ENCODE measurements at regions not wholly inside any gene's neighbourhood (a gene's known extent, or its start where the extent isn't known, plus 50 kb on each side); places are given as distances from the start of the nearest gene placed in this dataset.

GRCh38 chr5:26649000-26649399 is 389.4 kb downstream of the CDH9 start:
- Histone ChIP-seq H3K9ac (ENCODE audit: insufficient read length, low read depth) (no peak overlapping the region), H3K27me3 (ENCODE audit: insufficient read depth, insufficient read length) (no peaks in the 10 kb centered on the region), H3K4me1 (ENCODE audit: insufficient read depth, insufficient read length) (no peaks in the 10 kb centered on the region), H3K9me3 (ENCODE audit: insufficient read depth, low read length) (no peaks in the 10 kb centered on the region; the same call in 1 of the 2 replicates), H3K4me3 (ENCODE audit: insufficient read length, low read depth) (no peak overlapping the region), H3K36me3 (ENCODE audit: insufficient read depth, insufficient read length, low read length) (no peaks in the 10 kb centered on the region)
- DNase-seq (ENCODE audit: low read depth, low spot score) = no peak
- TF ChIP-seq ZNF274 (IDR thresholded peaks at IDR 0.05; ENCODE audit: low read depth, low read length) = no peak
- no peak for TF ChIP-seq YY1 (IDR thresholded peaks at IDR 0.05; ENCODE audit: insufficient read depth, insufficient read length)
- no peak for TF ChIP-seq SUZ12 (IDR thresholded peaks at IDR 0.05; ENCODE audit: extremely low read depth, insufficient read depth, insufficient read length)

- no peaks in the 10 kb centered on the region for H3K36me3 ChIP-seq (ENCODE audit: insufficient read depth, insufficient read length, low read length)
- no peaks in the 10 kb centered on the region for H3K27me3 ChIP-seq (ENCODE audit: insufficient read depth, insufficient read length)
- TF ChIP-seq YY1 (IDR thresholded peaks at IDR 0.05; ENCODE audit: insufficient read depth, insufficient read length) = no peak
- no peak for TF ChIP-seq ZNF274 (IDR thresholded peaks at IDR 0.05; ENCODE audit: low read depth, low read length)
- TF ChIP-seq SUZ12 (IDR thresholded peaks at IDR 0.05; ENCODE audit: extremely low read depth, insufficient read depth, insufficient read length) = no peak
- no peak overlapping the region for H3K4me3 ChIP-seq (ENCODE audit: insufficient read length, low read depth)
- H3K4me1 ChIP-seq (ENCODE audit: insufficient read depth, insufficient read length) = no peaks in the 10 kb centered on the region
- no peak overlapping the region for H3K9ac ChIP-seq (ENCODE audit: insufficient read length, low read depth)
- no peaks in the 10 kb centered on the region; the same call in 1 of the 2 replicates for H3K9me3 ChIP-seq (ENCODE audit: insufficient read depth, low read length)
- no peak for DNase-seq (ENCODE audit: low read depth, low spot score)
Observed at GRCh38 chr5:26647781-26648180, 390.6 kb downstream of the CDH9 start.

GRCh38 chr5:26645659-26646058 is 392.7 kb downstream of the CDH9 start:
- Histone ChIP-seq H3K4me1 (ENCODE audit: insufficient read depth, insufficient read length) (no peaks in the 10 kb centered on the region), H3K36me3 (ENCODE audit: insufficient read depth, insufficient read length, low read length) (no peaks in the 10 kb centered on the region), H3K9ac (ENCODE audit: insufficient read length, low read depth) (no peak overlapping the region), H3K9me3 (ENCODE audit: insufficient read depth, low read length) (no peaks in the 10 kb centered on the region), H3K27me3 (ENCODE audit: insufficient read depth, insufficient read length) (no peaks in the 10 kb centered on the region), H3K4me3 (ENCODE audit: insufficient read length, low read depth) (no peak overlapping the region)
- no peak for DNase-seq (ENCODE audit: low read depth, low spot score)
- TF ChIP-seq ZNF274 (IDR thresholded peaks at IDR 0.05; ENCODE audit: low read depth, low read length) = no peak
- no peak for TF ChIP-seq SUZ12 (IDR thresholded peaks at IDR 0.05; ENCODE audit: extremely low read depth, insufficient read depth, insufficient read length)
- no peak for TF ChIP-seq YY1 (IDR thresholded peaks at IDR 0.05; ENCODE audit: insufficient read depth, insufficient read length)

- Histone ChIP-seq H3K9me3 (ENCODE audit: insufficient read depth, low read length) (no peaks in the 10 kb centered on the region), H3K9ac (ENCODE audit: insufficient read length, low read depth) (no peak overlapping the region), H3K4me1 (ENCODE audit: insufficient read depth, insufficient read length) (no peaks in the 10 kb centered on the region), H3K36me3 (ENCODE audit: insufficient read depth, insufficient read length, low read length) (no peaks in the 10 kb centered on the region), H3K4me3 (ENCODE audit: insufficient read length, low read depth) (no peak overlapping the region), H3K27me3 (ENCODE audit: insufficient read depth, insufficient read length) (no peaks in the 10 kb centered on the region)
- no peak for DNase-seq (ENCODE audit: low read depth, low spot score)
- TF ChIP-seq YY1 (IDR thresholded peaks at IDR 0.05; ENCODE audit: insufficient read depth, insufficient read length) (no peak), SUZ12 (IDR thresholded peaks at IDR 0.05; ENCODE audit: extremely low read depth, insufficient read depth, insufficient read length) (no peak), ZNF274 (IDR thresholded peaks at IDR 0.05; ENCODE audit: low read depth, low read length) (no peak)
Observed at GRCh38 chr5:26641492-26641891, 396.9 kb downstream of the CDH9 start.

- DNase-seq (ENCODE audit: low read depth, low spot score) = no peak
- no peak overlapping the region for H3K9ac ChIP-seq (ENCODE audit: insufficient read length, low read depth)
- H3K9me3 ChIP-seq (ENCODE audit: insufficient read depth, low read length) = no peaks in the 10 kb centered on the region
- no peaks in the 10 kb centered on the region for H3K36me3 ChIP-seq (ENCODE audit: insufficient read depth, insufficient read length, low read length)
- H3K4me1 ChIP-seq (ENCODE audit: insufficient read depth, insufficient read length) = no peaks in the 10 kb centered on the region
- no peaks in the 10 kb centered on the region for H3K27me3 ChIP-seq (ENCODE audit: insufficient read depth, insufficient read length)
- no peak overlapping the region for H3K4me3 ChIP-seq (ENCODE audit: insufficient read length, low read depth)
- TF ChIP-seq SUZ12 (IDR thresholded peaks at IDR 0.05; ENCODE audit: extremely low read depth, insufficient read depth, insufficient read length) = no peak
- TF ChIP-seq YY1 (IDR thresholded peaks at IDR 0.05; ENCODE audit: insufficient read depth, insufficient read length) = no peak
- TF ChIP-seq ZNF274 (IDR thresholded peaks at IDR 0.05; ENCODE audit: low read depth, low read length) = no peak
Observed at GRCh38 chr5:26625099-26625498, 413.3 kb downstream of the CDH9 start.

GRCh38 chr5:26622947-26623346 is 415.4 kb downstream of the CDH9 start:
- no peak for TF ChIP-seq SUZ12 (IDR thresholded peaks at IDR 0.05; ENCODE audit: extremely low read depth, insufficient read depth, insufficient read length)
- no peak for DNase-seq (ENCODE audit: low read depth, low spot score)
- Histone ChIP-seq H3K4me1 (ENCODE audit: insufficient read depth, insufficient read length) (no peaks in the 10 kb centered on the region), H3K4me3 (ENCODE audit: insufficient read length, low read depth) (no peak overlapping the region), H3K27me3 (ENCODE audit: insufficient read depth, insufficient read length) (no peaks in the 10 kb centered on the region), H3K36me3 (ENCODE audit: insufficient read depth, insufficient read length, low read length) (no peaks in the 10 kb centered on the region), H3K9ac (ENCODE audit: insufficient read length, low read depth) (no peak overlapping the region), H3K9me3 (ENCODE audit: insufficient read depth, low read length) (no peaks in the 10 kb centered on the region)

GRCh38 chr5:26610577-26610976 is 427.8 kb downstream of the CDH9 start:
- DNase-seq (ENCODE audit: low read depth, low spot score) = no peak
- Histone ChIP-seq H3K9me3 (ENCODE audit: insufficient read depth, low read length) (no peaks in the 10 kb centered on the region), H3K27me3 (ENCODE audit: insufficient read depth, insufficient read length) (no peaks in the 10 kb centered on the region), H3K4me1 (ENCODE audit: insufficient read depth, insufficient read length) (no peaks in the 10 kb centered on the region), H3K9ac (ENCODE audit: insufficient read length, low read depth) (no peak overlapping the region), H3K36me3 (ENCODE audit: insufficient read depth, insufficient read length, low read length) (no peaks in the 10 kb centered on the region), H3K4me3 (ENCODE audit: insufficient read length, low read depth) (no peak overlapping the region)
- TF ChIP-seq ZNF274 (IDR thresholded peaks at IDR 0.05; ENCODE audit: low read depth, low read length) (no peak), YY1 (IDR thresholded peaks at IDR 0.05; ENCODE audit: insufficient read depth, insufficient read length) (no peak)

GRCh38 chr5:26601563-26601962 is 436.8 kb downstream of the CDH9 start:
- H3K4me1 ChIP-seq (ENCODE audit: insufficient read depth, insufficient read length) = no peaks in the 10 kb centered on the region
- DNase-seq (ENCODE audit: low read depth, low spot score) = no peak
- H3K27me3 ChIP-seq (ENCODE audit: insufficient read depth, insufficient read length) = no peaks in the 10 kb centered on the region
- no peak for TF ChIP-seq SUZ12 (IDR thresholded peaks at IDR 0.05; ENCODE audit: extremely low read depth, insufficient read depth, insufficient read length)
- no peak for TF ChIP-seq ZNF274 (IDR thresholded peaks at IDR 0.05; ENCODE audit: low read depth, low read length)
- no peak for TF ChIP-seq YY1 (IDR thresholded peaks at IDR 0.05; ENCODE audit: insufficient read depth, insufficient read length)
- H3K9me3 ChIP-seq (ENCODE audit: insufficient read depth, low read length) = no peaks in the 10 kb centered on the region
- no peak overlapping the region for H3K4me3 ChIP-seq (ENCODE audit: insufficient read length, low read depth)
- H3K36me3 ChIP-seq (ENCODE audit: insufficient read depth, insufficient read length, low read length) = no peaks in the 10 kb centered on the region
- H3K9ac ChIP-seq (ENCODE audit: insufficient read length, low read depth) = no peak overlapping the region

Data from NT2/D1 (cell line).